Activated CD8-positive, alpha-beta T cell treated with anti-CD3 and anti-CD28 coated beads for 36 hours (primary cell): ENCODE measurements at regions not wholly inside any gene's neighbourhood (a gene's known extent, or its start where the extent isn't known, plus 50 kb on each side); places are given as distances from the start of the nearest gene placed in this dataset.
A peak's percentile ranks its signal among the peaks of the same experiment; 100 is the strongest.
"Not testable (repeated sequence)": the region's sequence is repeated elsewhere in the genome, so short reads cannot be mapped to it uniquely, and the experiment has no call there.

ENCODE experiments used
- ATAC-seq: fragments of 200-7000 bp; cut with Tn5 transposase; one replicate; pipeline ENCODE4 v1.10.0; 2021; ENCODE audit warnings: mild to moderate bottlenecking, moderate library complexity
- CTCF ChIA-PET: fragments of 350-600 bp; sonication (Branson Sonifier 250); formaldehyde crosslinking; loops from one replicate; lab custom pipeline; 2021; ENCODE audit warnings: antibody characterized with exemption; lab: Charles Lee
- POLR2A ChIA-PET: fragments of 350-600 bp; sonication (Branson Sonifier 250); formaldehyde crosslinking; loops from one replicate; lab custom pipeline; 2021; ENCODE audit warnings: antibody characterized with exemption; lab: Charles Lee
- DNase-seq: peaks from one replicate; pipeline ENCODE4 v3.0.0-alpha.2; 2020
- H3K27ac Mint-ChIP-seq: one replicate; pipeline ENCODE4 v1.8.0; 2021; ENCODE audit warnings: mild to moderate bottlenecking, mixed read lengths
- H3K27me3 Mint-ChIP-seq: one replicate; pipeline ENCODE4 v1.8.0; 2021; ENCODE audit warnings: mixed read lengths
- H3K36me3 Mint-ChIP-seq: one replicate; pipeline ENCODE4 v1.8.0; 2021; ENCODE audit warnings: low read depth, mixed read lengths
- H3K4me1 Mint-ChIP-seq: one replicate; pipeline ENCODE4 v1.8.0; 2021; ENCODE audit warnings: low read depth, mixed read lengths
- H3K4me3 Mint-ChIP-seq: one replicate; pipeline ENCODE4 v1.8.0; 2021; ENCODE audit warnings: mild to moderate bottlenecking, moderate library complexity, mixed read lengths
- H3K9me3 Mint-ChIP-seq: one replicate; pipeline ENCODE4 v1.8.0; 2021; ENCODE audit warnings: mixed read lengths
- CTCF ChIP-seq: fragments of 200-600 bp; IDR thresholded peaks from one replicate; pipeline ENCODE4 v1.8.0; 2022; ENCODE audit warnings: antibody characterized with exemption, mild to moderate bottlenecking
- intact Hi-C: fragments of 100-400 bp; cut with micrococcal nuclease; formaldehyde crosslinking; loops from one replicate; pipeline ENCODE4 v1.10.0; 2022

- ChIA-PET CTCF (no interaction called here), POLR2A (no interaction called here)
- no peak overlapping the region for H3K4me3 Mint-ChIP-seq
- ATAC-seq (no peak), DNase-seq (no peak)
- TF ChIP-seq CTCF: no peak
- H3K9me3 Mint-ChIP-seq: peaks cover 32% of the 10 kb centered on the region
- H3K36me3 Mint-ChIP-seq: peaks cover 19% of the 10 kb centered on the region
- H3K27ac Mint-ChIP-seq: no peak overlapping the region
- H3K4me1 Mint-ChIP-seq: no peaks in the 10 kb centered on the region
- H3K27me3 Mint-ChIP-seq: no peaks in the 10 kb centered on the region
- intact Hi-C loops: no loop called here
These were observed 2695.0 kb upstream of the DEFB115 start for GRCh38 chr20:28562510-28562898.

- intact Hi-C loops, H3K27ac Mint-ChIP-seq, H3K4me3 Mint-ChIP-seq, DNase-seq, CTCF ChIA-PET, POLR2A ChIA-PET, ATAC-seq, H3K27me3 Mint-ChIP-seq, H3K4me1 Mint-ChIP-seq: not testable (repeated sequence)
- peaks cover 19% of the 10 kb centered on the region for H3K36me3 Mint-ChIP-seq
- peaks cover 31% of the 10 kb centered on the region for H3K9me3 Mint-ChIP-seq
These were observed 2694.5 kb upstream of the DEFB115 start for GRCh38 chr20:28562899-28563521.

- POLR2A ChIA-PET, CTCF ChIA-PET, ATAC-seq, H3K27me3 Mint-ChIP-seq, intact Hi-C loops, H3K4me1 Mint-ChIP-seq, H3K4me3 Mint-ChIP-seq, DNase-seq, H3K27ac Mint-ChIP-seq: not testable (repeated sequence)
- peaks cover 19% of the 10 kb centered on the region for H3K36me3 Mint-ChIP-seq
- H3K9me3 Mint-ChIP-seq: peaks cover 28% of the 10 kb centered on the region
These were observed 2693.4 kb upstream of the DEFB115 start for GRCh38 chr20:28564024-28564423.

GRCh38 chr20:28564688-28565463 lies 2692.6 kb upstream of the DEFB115 start:
- H3K4me1 Mint-ChIP-seq, ATAC-seq, H3K27ac Mint-ChIP-seq, H3K4me3 Mint-ChIP-seq, POLR2A ChIA-PET, H3K27me3 Mint-ChIP-seq, intact Hi-C loops, DNase-seq, CTCF ChIA-PET: not testable (repeated sequence)
- H3K36me3 Mint-ChIP-seq: peaks cover 19% of the 10 kb centered on the region
- peaks cover 27% of the 10 kb centered on the region for H3K9me3 Mint-ChIP-seq

GRCh38 chr20:28575991-28576390 lies 2681.5 kb upstream of the DEFB115 start:
- H3K27ac Mint-ChIP-seq, POLR2A ChIA-PET, DNase-seq, H3K4me1 Mint-ChIP-seq, H3K27me3 Mint-ChIP-seq, CTCF ChIA-PET, intact Hi-C loops, ATAC-seq, H3K4me3 Mint-ChIP-seq, H3K9me3 Mint-ChIP-seq: not testable (repeated sequence)
- H3K36me3 Mint-ChIP-seq: peaks cover 32% of the 10 kb centered on the region

GRCh38 chr20:28591680-28592079 lies 2665.8 kb upstream of the DEFB115 start:
- H3K36me3 Mint-ChIP-seq: peaks cover 15% of the 10 kb centered on the region
- H3K27me3 Mint-ChIP-seq, DNase-seq, intact Hi-C loops, H3K4me3 Mint-ChIP-seq, ATAC-seq, CTCF ChIA-PET, POLR2A ChIA-PET, H3K27ac Mint-ChIP-seq, H3K9me3 Mint-ChIP-seq: not testable (repeated sequence)
- peaks cover 10% of the 10 kb centered on the region for H3K4me1 Mint-ChIP-seq

- intact Hi-C loops, H3K4me3 Mint-ChIP-seq, H3K27me3 Mint-ChIP-seq, H3K27ac Mint-ChIP-seq, H3K9me3 Mint-ChIP-seq, DNase-seq, POLR2A ChIA-PET, CTCF ChIA-PET, ATAC-seq: not testable (repeated sequence)
- Mint-ChIP-seq H3K36me3 (peaks cover 17% of the 10 kb centered on the region), H3K4me1 (peaks cover 20% of the 10 kb centered on the region)
These were observed 2664.1 kb upstream of the DEFB115 start for GRCh38 chr20:28593383-28593782.

GRCh38 chr20:28594476-28594875 lies 2663.0 kb upstream of the DEFB115 start:
- H3K36me3 Mint-ChIP-seq: peaks cover 13% of the 10 kb centered on the region
- H3K4me3 Mint-ChIP-seq, ATAC-seq, H3K27ac Mint-ChIP-seq, H3K27me3 Mint-ChIP-seq, CTCF ChIA-PET, intact Hi-C loops, DNase-seq, POLR2A ChIA-PET, H3K9me3 Mint-ChIP-seq: not testable (repeated sequence)
- H3K4me1 Mint-ChIP-seq: peaks cover 20% of the 10 kb centered on the region

GRCh38 chr20:28602006-28602402 lies 2655.5 kb upstream of the DEFB115 start:
- ATAC-seq, H3K27me3 Mint-ChIP-seq, intact Hi-C loops, H3K9me3 Mint-ChIP-seq, H3K36me3 Mint-ChIP-seq, CTCF ChIA-PET, DNase-seq, POLR2A ChIA-PET: not testable (repeated sequence)
- Mint-ChIP-seq H3K4me1 (peaks cover 26% of the 10 kb centered on the region), H3K27ac (peak overlapping the region; percentile 85), H3K4me3 (peak overlapping the region; percentile 86)
